ENCODE measurements at regions not wholly inside any gene's neighbourhood (a gene's known extent, or its start where the extent isn't known, plus 50 kb on each side); places are given as distances from the start of the nearest gene placed in this dataset.
"Not testable (repeated sequence)": the region's sequence is repeated elsewhere in the genome, so short reads cannot be mapped to it uniquely, and the experiment has no call there.

DNA sequence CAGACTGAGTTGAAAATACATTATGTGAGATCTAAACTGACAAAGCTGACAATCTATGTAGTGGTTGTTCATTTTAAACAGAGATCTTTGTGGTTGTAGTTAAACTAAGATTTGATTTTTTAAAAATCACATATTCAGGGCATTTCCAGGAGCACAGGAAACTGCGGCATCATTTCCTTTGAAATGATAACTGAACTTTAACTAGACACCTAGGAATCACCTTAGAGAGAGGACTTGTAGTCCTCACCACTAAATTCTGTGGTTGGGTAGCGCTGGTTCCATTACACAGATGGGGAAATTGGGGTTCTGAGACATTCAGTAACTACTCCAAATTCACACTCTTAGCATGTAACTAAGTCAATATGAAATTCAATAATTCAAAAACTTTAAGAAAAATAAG is 96.0 kb upstream of the TRIB2 start:
- Histone ChIP-seq H3K4me3 (no peak overlapping the region), H3K27ac (no peak overlapping the region), H3K27me3 (no peaks in the 10 kb centered on the region), H3K4me1 (no peaks in the 10 kb centered on the region), H3K36me3 (no peaks in the 10 kb centered on the region), H3K9me3 (no peaks in the 10 kb centered on the region)
- 79% methylated on average over 1 of the region's 2 CpGs for WGBS (ENCODE audit: insufficient coverage, low coverage, low lambda C conversion rate, missing lambda C conversion rate)
- intact Hi-C loops (cut with DNase I): no loop called here
- DNase-seq (no peak), ATAC-seq (no peak)
- TF ChIP-seq CTCF (IDR thresholded peaks at IDR 0.05): no peak
- no peak for TF ChIP-seq POLR2A (IDR thresholded peaks at IDR 0.05)

DNA sequence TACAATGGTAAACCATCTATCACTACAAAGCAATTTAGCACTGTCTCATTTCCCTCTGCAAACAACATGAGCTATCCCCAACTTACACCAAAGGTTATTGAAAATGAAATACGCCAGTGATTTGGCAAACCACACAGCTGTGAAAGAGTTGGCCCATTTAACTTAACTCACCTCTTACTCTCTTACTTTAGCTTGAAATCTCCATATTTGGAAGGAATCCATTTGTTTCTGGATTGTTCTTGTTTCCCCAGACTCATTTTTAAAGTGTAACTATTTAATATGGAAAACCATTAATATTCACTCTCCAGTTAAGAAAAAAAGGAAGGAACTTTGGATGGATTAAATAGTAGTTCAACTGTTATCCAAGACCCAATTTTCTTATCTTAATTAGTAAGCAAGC is 93.7 kb upstream of the TRIB2 start:
- 56% methylated on average over 1 of the region's 1 CpG for WGBS (ENCODE audit: insufficient coverage, low coverage, low lambda C conversion rate, missing lambda C conversion rate)
- Histone ChIP-seq H3K9me3 (no peaks in the 10 kb centered on the region), H3K27ac (no peak overlapping the region), H3K4me3 (no peak overlapping the region), H3K27me3 (no peaks in the 10 kb centered on the region), H3K4me1 (no peaks in the 10 kb centered on the region), H3K36me3 (no peaks in the 10 kb centered on the region)
- no peak for TF ChIP-seq POLR2A (IDR thresholded peaks at IDR 0.05)
- TF ChIP-seq CTCF (IDR thresholded peaks at IDR 0.05): no peak
- ATAC-seq (no peak), DNase-seq (no peak)
- intact Hi-C loops (cut with DNase I): no loop called here

GRCh38 chr2:12624384-12624783 is 92.4 kb upstream of the TRIB2 start:
- 80% methylated on average over 6 of the region's 6 CpGs for WGBS (ENCODE audit: insufficient coverage, low coverage, low lambda C conversion rate, missing lambda C conversion rate)
- ATAC-seq: no peak
- Histone ChIP-seq H3K27me3 (no peaks in the 10 kb centered on the region), H3K36me3 (no peaks in the 10 kb centered on the region), H3K9me3 (no peaks in the 10 kb centered on the region), H3K4me1 (no peaks in the 10 kb centered on the region), H3K4me3 (no peak overlapping the region), H3K27ac (no peak overlapping the region)
- TF ChIP-seq POLR2A (IDR thresholded peaks at IDR 0.05): no peak
- no peak for TF ChIP-seq CTCF (IDR thresholded peaks at IDR 0.05)
- intact Hi-C loops (cut with DNase I): no loop called here
- DNase-seq: no peak

- TF ChIP-seq POLR2A (IDR thresholded peaks at IDR 0.05): no peak
- TF ChIP-seq CTCF (IDR thresholded peaks at IDR 0.05): no peak
- Histone ChIP-seq H3K36me3 (no peaks in the 10 kb centered on the region), H3K27me3 (no peaks in the 10 kb centered on the region), H3K4me3 (no peak overlapping the region), H3K27ac (no peak overlapping the region), H3K9me3 (no peaks in the 10 kb centered on the region), H3K4me1 (no peaks in the 10 kb centered on the region)
- no peak for ATAC-seq
- intact Hi-C loops (cut with DNase I): no loop called here
- WGBS (ENCODE audit: insufficient coverage, low coverage, low lambda C conversion rate, missing lambda C conversion rate): 48% methylated on average over 2 of the region's 5 CpGs
- DNase-seq: no peak
Measured at GRCh38 chr2:12624905-12625598, 91.7 kb upstream of the TRIB2 start.

DNA sequence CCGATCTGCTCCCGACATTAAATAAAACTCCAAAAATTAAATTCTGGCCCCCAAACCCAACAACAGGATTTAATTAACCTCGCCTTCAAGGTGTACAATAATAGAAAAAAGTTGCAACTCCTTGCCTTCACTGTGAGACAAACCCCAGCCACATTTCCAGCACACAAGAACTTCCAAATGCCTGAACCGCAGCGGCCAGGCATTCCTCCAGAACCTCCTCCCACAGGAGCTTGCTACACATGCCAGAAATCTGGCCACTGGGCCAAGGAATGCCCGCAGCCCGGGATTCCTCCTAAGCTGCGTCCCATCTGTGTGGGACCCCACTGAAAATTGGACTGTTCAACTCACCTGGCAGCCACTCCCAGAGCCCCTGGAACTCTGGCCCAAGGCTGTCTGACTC is 88.2 kb upstream of the TRIB2 start:
- H3K27me3 ChIP-seq; DNase-seq; H3K27ac ChIP-seq; H3K4me1 ChIP-seq; H3K36me3 ChIP-seq; ATAC-seq; intact Hi-C loops (cut with DNase I); H3K4me3 ChIP-seq; H3K9me3 ChIP-seq: not testable (repeated sequence)
- 90% methylated on average over 5 of the region's 8 CpGs for WGBS (ENCODE audit: insufficient coverage, low coverage, low lambda C conversion rate, missing lambda C conversion rate)

All from right lobe of liver (tissue), 6 donors.